ENCODE measurements at regions not wholly inside any gene's neighbourhood (a gene's known extent, or its start where the extent isn't known, plus 50 kb on each side); places are given as distances from the start of the nearest gene placed in this dataset.

DNA sequence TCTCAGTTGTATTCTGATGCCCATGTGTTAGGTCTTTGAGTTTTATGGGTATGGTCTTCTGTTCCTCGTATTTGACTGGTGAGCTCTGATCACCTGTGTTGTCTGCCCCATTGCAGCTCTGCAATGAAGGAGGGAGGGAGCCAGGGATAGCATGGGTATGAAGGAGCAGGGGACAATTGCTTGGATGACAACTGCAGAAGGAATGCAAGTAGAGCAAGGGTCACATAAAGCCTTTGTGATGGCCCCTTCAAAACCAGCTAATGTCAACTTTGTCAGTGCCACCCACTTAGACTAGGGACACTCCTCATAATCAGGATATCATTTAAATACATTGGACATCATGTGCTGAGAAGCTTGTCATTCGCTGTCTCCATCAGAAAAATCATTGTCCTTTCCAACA is 152.7 kb upstream of the MAF start:
- WGBS (ENCODE audit: extremely low coverage, insufficient coverage, insufficient read length): no CpG with 5 or more reads among the region's 2 CpGs
- H3K9ac ChIP-seq (ENCODE audit: low read length): no peak overlapping the region

DNA sequence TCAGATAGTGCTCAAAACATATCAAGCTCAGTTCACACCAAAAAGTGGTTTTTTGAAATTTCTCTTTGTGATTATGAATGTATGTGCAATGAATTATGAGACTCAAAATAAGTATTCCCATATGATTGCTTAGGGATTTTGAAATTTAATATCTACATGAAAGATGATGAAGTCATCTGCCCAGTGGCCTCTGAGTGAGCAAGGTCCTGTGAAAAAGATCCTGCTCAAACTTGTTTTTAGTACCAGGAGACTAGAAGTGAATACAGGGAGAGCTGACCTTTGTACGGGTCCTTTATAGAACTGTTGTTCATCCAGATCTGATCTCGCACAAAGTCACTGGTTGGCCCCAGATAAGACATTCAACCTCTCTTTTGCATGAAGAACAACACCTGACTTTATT is 151.9 kb upstream of the MAF start:
- Histone ChIP-seq H2AK5ac (ENCODE audit: low read length) (no peak overlapping the region), H3K18ac (ENCODE audit: low read length) (no peak overlapping the region), H2BK120ac (ENCODE audit: insufficient read depth, low read length, poor library complexity) (no peak overlapping the region), H3K79me2 (ENCODE audit: control insufficient read depth, insufficient read depth, low read length, poor library complexity) (no peaks in the 10 kb centered on the region), H4K8ac (ENCODE audit: low read depth, low read length) (no peak overlapping the region), H2BK12ac (ENCODE audit: low read length) (no peak overlapping the region), H3K4ac (ENCODE audit: low read depth, low read length) (no peak overlapping the region), H4K91ac (ENCODE audit: low read depth, low read length) (no peak overlapping the region), H3K23ac (ENCODE audit: low read length) (no peak overlapping the region), H3K27me3 (ENCODE audit: insufficient read depth, low read length) (no peaks in the 10 kb centered on the region), H3K27ac (ENCODE audit: low read depth, low read length) (no peak overlapping the region), H3K4me2 (ENCODE audit: low read length) (no peak overlapping the region), H3K9me3 (ENCODE audit: insufficient read depth, low read depth, low read length) (no peaks in the 10 kb centered on the region), H2AFZ (ENCODE audit: insufficient read depth, low read length, poor library complexity) (no peak overlapping the region), H2BK5ac (ENCODE audit: low read depth, low read length, poor library complexity) (no peak overlapping the region), H3K36me3 (ENCODE audit: control insufficient read depth in 1 of 2, insufficient read depth in 2 of 2, low read length in 2 of 2) (no peaks in the 10 kb centered on the region), H3K4me3 (ENCODE audit: low read depth, low read length) (no peak overlapping the region), H3K9ac (ENCODE audit: low read length) (no peak overlapping the region), H4K12ac (ENCODE audit: low read depth, low read length) (no peak overlapping the region), H3K4me1 (ENCODE audit: control insufficient read depth in 1 of 2, insufficient read depth in 2 of 2, low read length in 2 of 2) (no peaks in the 10 kb centered on the region), H3K14ac (ENCODE audit: low read length) (no peak overlapping the region), H3K79me1 (ENCODE audit: low read length) (no peaks in the 10 kb centered on the region)
- no peak for DNase-seq
- WGBS (ENCODE audit: extremely low coverage, insufficient coverage, insufficient read length): no CpG with 5 or more reads among the region's 2 CpGs

More for the DNA sequence above, 152.7 kb upstream of the MAF start:
- Histone ChIP-seq H3K18ac (ENCODE audit: low read length) (no peak overlapping the region), H3K9me3 (ENCODE audit: insufficient read depth, low read depth, low read length) (no peaks in the 10 kb centered on the region), H3K27me3 (ENCODE audit: insufficient read depth, low read length) (no peaks in the 10 kb centered on the region), H4K12ac (ENCODE audit: low read depth, low read length) (no peak overlapping the region), H3K36me3 (ENCODE audit: control insufficient read depth in 1 of 2, insufficient read depth in 2 of 2, low read length in 2 of 2) (no peaks in the 10 kb centered on the region), H2BK120ac (ENCODE audit: insufficient read depth, low read length, poor library complexity) (no peak overlapping the region), H2AK5ac (ENCODE audit: low read length) (no peak overlapping the region), H3K27ac (ENCODE audit: low read depth, low read length) (no peak overlapping the region), H3K79me1 (ENCODE audit: low read length) (no peaks in the 10 kb centered on the region), H3K4me1 (ENCODE audit: control insufficient read depth in 1 of 2, insufficient read depth in 2 of 2, low read length in 2 of 2) (no peaks in the 10 kb centered on the region), H2AFZ (ENCODE audit: insufficient read depth, low read length, poor library complexity) (no peak overlapping the region), H2BK5ac (ENCODE audit: low read depth, low read length, poor library complexity) (no peak overlapping the region), H3K14ac (ENCODE audit: low read length) (no peak overlapping the region), H4K8ac (ENCODE audit: low read depth, low read length) (no peak overlapping the region), H3K4me2 (ENCODE audit: low read length) (no peak overlapping the region), H3K79me2 (ENCODE audit: control insufficient read depth, insufficient read depth, low read length, poor library complexity) (no peaks in the 10 kb centered on the region), H4K91ac (ENCODE audit: low read depth, low read length) (no peak overlapping the region), H3K4me3 (ENCODE audit: low read depth, low read length) (no peak overlapping the region), H3K4ac (ENCODE audit: low read depth, low read length) (no peak overlapping the region), H2BK12ac (ENCODE audit: low read length) (no peak overlapping the region), H3K23ac (ENCODE audit: low read length) (no peak overlapping the region)
- no peak for DNase-seq

DNA sequence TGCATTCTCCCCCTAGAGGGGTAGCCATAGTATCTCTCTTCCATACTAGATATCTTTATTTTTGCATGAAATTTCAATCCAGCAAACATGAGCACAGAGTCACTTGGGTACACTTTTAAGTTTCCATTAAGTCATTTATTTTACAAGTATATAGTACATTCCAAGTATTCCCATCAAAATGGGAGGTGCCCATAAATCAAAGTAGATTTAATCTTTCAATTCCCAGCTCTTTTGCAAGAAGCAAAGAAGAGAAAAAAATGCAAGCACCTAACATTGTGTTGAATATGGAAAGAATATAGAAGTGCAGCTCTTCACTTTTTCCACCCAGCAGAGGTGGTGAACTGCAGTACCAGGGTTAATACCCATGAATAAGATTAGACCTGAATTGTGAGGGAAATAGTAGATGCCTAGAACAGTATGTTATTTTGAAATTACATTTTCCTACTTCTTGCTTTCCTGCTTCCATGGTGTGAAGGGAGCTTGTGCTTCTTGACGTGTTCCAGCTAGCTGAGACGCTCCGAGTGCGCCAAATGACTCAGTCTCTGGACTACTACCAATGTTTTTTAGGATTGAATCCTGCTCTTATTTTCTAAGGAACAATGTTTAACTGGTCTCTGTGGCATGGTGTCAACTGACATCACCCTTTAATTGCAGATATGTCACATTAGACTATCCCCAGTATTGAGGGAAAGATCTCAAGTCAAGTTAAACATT is 151.1 kb upstream of the MAF start:
- Histone ChIP-seq H3K27ac (ENCODE audit: low read depth, low read length) (no peak overlapping the region), H3K4me1 (ENCODE audit: control insufficient read depth in 1 of 2, insufficient read depth in 2 of 2, low read length in 2 of 2) (no peaks in the 10 kb centered on the region), H3K79me1 (ENCODE audit: low read length) (no peaks in the 10 kb centered on the region), H2BK12ac (ENCODE audit: low read length) (no peak overlapping the region), H3K18ac (ENCODE audit: low read length) (no peak overlapping the region), H2AK5ac (ENCODE audit: low read length) (no peak overlapping the region), H3K79me2 (ENCODE audit: control insufficient read depth, insufficient read depth, low read length, poor library complexity) (no peaks in the 10 kb centered on the region), H3K23ac (ENCODE audit: low read length) (no peak overlapping the region), H2BK5ac (ENCODE audit: low read depth, low read length, poor library complexity) (no peak overlapping the region), H3K36me3 (ENCODE audit: control insufficient read depth in 1 of 2, insufficient read depth in 2 of 2, low read length in 2 of 2) (no peaks in the 10 kb centered on the region), H2AFZ (ENCODE audit: insufficient read depth, low read length, poor library complexity) (no peak overlapping the region), H3K4me2 (ENCODE audit: low read length) (no peak overlapping the region), H4K8ac (ENCODE audit: low read depth, low read length) (no peak overlapping the region), H4K12ac (ENCODE audit: low read depth, low read length) (no peak overlapping the region), H4K91ac (ENCODE audit: low read depth, low read length) (no peak overlapping the region), H3K9ac (ENCODE audit: low read length) (no peak overlapping the region), H3K9me3 (ENCODE audit: insufficient read depth, low read depth, low read length) (no peaks in the 10 kb centered on the region), H3K4me3 (ENCODE audit: low read depth, low read length) (no peak overlapping the region), H3K4ac (ENCODE audit: low read depth, low read length) (no peak overlapping the region), H3K27me3 (ENCODE audit: insufficient read depth, low read length) (no peaks in the 10 kb centered on the region), H3K14ac (ENCODE audit: low read length) (no peak overlapping the region), H2BK120ac (ENCODE audit: insufficient read depth, low read length, poor library complexity) (no peak overlapping the region)
- no peak for DNase-seq
- WGBS (ENCODE audit: extremely low coverage, insufficient coverage, insufficient read length): no CpG with 5 or more reads among the region's 4 CpGs

DNA sequence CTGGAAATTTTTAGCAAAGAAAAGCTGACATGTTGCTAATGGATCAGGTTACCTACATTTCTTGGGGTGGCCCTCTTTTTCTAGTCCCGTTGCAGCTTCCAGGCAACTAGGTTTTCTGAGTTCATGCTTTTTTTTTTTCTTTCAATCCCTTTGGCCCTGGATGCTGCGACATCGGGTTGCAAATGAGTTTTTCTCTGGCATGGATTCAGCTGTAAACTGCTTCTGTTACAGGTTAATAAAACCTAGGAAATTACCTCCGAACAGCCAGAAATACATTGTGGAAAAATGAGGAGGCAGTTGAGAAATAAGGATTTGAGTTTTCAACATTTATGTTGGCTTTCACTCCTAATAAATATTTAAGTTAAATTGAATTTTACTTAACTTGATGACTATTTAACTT is 149.8 kb upstream of the MAF start:
- no peak overlapping the region for H3K14ac ChIP-seq (ENCODE audit: low read length)
- no peak overlapping the region for H3K4me2 ChIP-seq (ENCODE audit: low read length)
- H4K8ac ChIP-seq (ENCODE audit: low read depth, low read length): no peak overlapping the region
- no peak overlapping the region for H2AFZ ChIP-seq (ENCODE audit: insufficient read depth, low read length, poor library complexity)
- DNase-seq: no peak
- no CpG with 5 or more reads among the region's 4 CpGs for WGBS (ENCODE audit: extremely low coverage, insufficient coverage, insufficient read length)
- H3K23ac ChIP-seq (ENCODE audit: low read length): no peak overlapping the region
- no peak overlapping the region for H3K9ac ChIP-seq (ENCODE audit: low read length)
- H3K27ac ChIP-seq (ENCODE audit: low read depth, low read length): no peak overlapping the region
- H3K18ac ChIP-seq (ENCODE audit: low read length): no peak overlapping the region
- no peak overlapping the region for H4K91ac ChIP-seq (ENCODE audit: low read depth, low read length)
- no peaks in the 10 kb centered on the region for H3K27me3 ChIP-seq (ENCODE audit: insufficient read depth, low read length)
- no peak overlapping the region for H2BK120ac ChIP-seq (ENCODE audit: insufficient read depth, low read length, poor library complexity)
- H3K79me1 ChIP-seq (ENCODE audit: low read length): no peaks in the 10 kb centered on the region
- H3K79me2 ChIP-seq (ENCODE audit: control insufficient read depth, insufficient read depth, low read length, poor library complexity): no peaks in the 10 kb centered on the region
- H4K12ac ChIP-seq (ENCODE audit: low read depth, low read length): no peak overlapping the region
- H3K4me1 ChIP-seq (ENCODE audit: control insufficient read depth in 1 of 2, insufficient read depth in 2 of 2, low read length in 2 of 2): no peaks in the 10 kb centered on the region
- H2BK5ac ChIP-seq (ENCODE audit: low read depth, low read length, poor library complexity): no peak overlapping the region
- no peak overlapping the region for H3K4me3 ChIP-seq (ENCODE audit: low read depth, low read length)
- H3K36me3 ChIP-seq (ENCODE audit: control insufficient read depth in 1 of 2, insufficient read depth in 2 of 2, low read length in 2 of 2): no peaks in the 10 kb centered on the region
- H2AK5ac ChIP-seq (ENCODE audit: low read length): no peak overlapping the region
- no peak overlapping the region for H3K4ac ChIP-seq (ENCODE audit: low read depth, low read length)
- H2BK12ac ChIP-seq (ENCODE audit: low read length): no peak overlapping the region
- H3K9me3 ChIP-seq (ENCODE audit: insufficient read depth, low read depth, low read length): no peaks in the 10 kb centered on the region

Measured in trophoblast cell (in vitro differentiated cells and primary cell).